Psoas muscle (tissue), 7 donors: ENCODE measurements at regions not wholly inside any gene's neighbourhood (a gene's known extent, or its start where the extent isn't known, plus 50 kb on each side); places are given as distances from the start of the nearest gene placed in this dataset.
"Not testable (repeated sequence)": the region's sequence is repeated elsewhere in the genome, so short reads cannot be mapped to it uniquely, and the experiment has no call there.

ENCODE experiments used
- ATAC-seq, 4 donors: fragments of 200-7000 bp; cut with Tn5 transposase; one replicate each; pipeline ENCODE4 v1.9.1; 2020; ENCODE audit warnings: moderate library complexity in 3 of 4, mild to moderate bottlenecking in 2 of 4
- DNase-seq, 2 donors: peaks; one replicate each; pipeline ENCODE4 v3.0.0-alpha.2; 2020
- H3K27ac ChIP-seq: fragments of 200-600 bp; one replicate; pipeline ENCODE4 v1.8.0; 2022
- H3K27me3 ChIP-seq, 3 donors: fragments of 200-600 bp in 1 of 3; one replicate each; pipeline versions ENCODE4 v1.6.1 to v1.8.0; 2013 to 2022; ENCODE audit warnings: low read length in 2 of 3, mild to moderate bottlenecking in 2 of 3, moderate library complexity in 1 of 3; ENCODE audit not compliant: insufficient read depth in 3 of 3
- H3K36me3 ChIP-seq, 2 donors: fragments of 200-600 bp in 1 of 2; one replicate each; pipeline versions ENCODE4 v1.6.1 to v1.8.0; 2013 to 2022; ENCODE audit warnings: low read depth in 1 of 2, mild to moderate bottlenecking in 1 of 2, moderate library complexity in 1 of 2; ENCODE audit not compliant: insufficient read depth in 1 of 2
- H3K4me1 ChIP-seq: fragments of 200-600 bp; one replicate; pipeline ENCODE4 v1.8.0; 2022
- H3K4me3 ChIP-seq: fragments of 200-600 bp; one replicate; pipeline ENCODE4 v1.8.0; 2022; ENCODE audit warnings: mild to moderate bottlenecking
- H3K9me3 ChIP-seq: fragments of 200-600 bp; one replicate; pipeline ENCODE4 v1.8.0; 2022
- CTCF ChIP-seq: fragments of 200-600 bp; IDR thresholded peaks from one replicate; pipeline ENCODE4 v1.8.0; 2022; ENCODE audit warnings: antibody characterized with exemption
- WGBS, 3 donors: extraction: QIAGEN DNeasy Blood & Tissue Kit; methylation state at CpG; one replicate each; pipeline versions ENCODE4 v1.1.6 to v1.1.7; 2013; 5-methylcytosine and 5-hydroxymethylcytosine counted together
- intact Hi-C, 2 donors: fragments of 100-400 bp; cut with DNase I; formaldehyde crosslinking; loops; one replicate each; pipeline versions ENCODE4 v1.11.0 to v1.14.2; 2022
- donor health status: healthy with polysubstance abuse.
- donor health status: DM: no; HTN: no; CAD: no; lungs with moderate emphysema.
- donor health status: Bipolar disorder and iron deficiency.
- donor health status: healthy.
- donor health status: DM: yes; HTN: yes; CAD: no.
- donor health status: DM: no; HTN: no; CAD: no.
- donor health status: DM: yes; HTN: yes; CAD: no.

GRCh38 chr7:156014808-156015207 is 202.5 kb upstream of the SHH start:
- Histone ChIP-seq H3K27ac (no peak overlapping the region), H3K9me3 (peaks cover 11% of the 10 kb centered on the region), H3K27me3 (no peaks in the 10 kb centered on the region), H3K36me3 (no peaks in the 10 kb centered on the region), H3K4me1 (no peaks in the 10 kb centered on the region), H3K4me3 (no peak overlapping the region)
- ATAC-seq, result no peak
- WGBS, 3 donors, result 78 to 89% (median 84%) methylated on average over 2 of the region's 2 CpGs
- no peak for TF ChIP-seq CTCF
- no peak for DNase-seq
- intact Hi-C loops, result no loop called here

GRCh38 chr7:156014201-156014600 is 201.9 kb upstream of the SHH start:
- H3K4me3 ChIP-seq, result no peak overlapping the region
- intact Hi-C loops, result no loop called here
- H3K27me3 ChIP-seq, result no peaks in the 10 kb centered on the region
- no peaks in the 10 kb centered on the region for H3K4me1 ChIP-seq
- H3K9me3 ChIP-seq, result peaks cover 6% of the 10 kb centered on the region
- H3K27ac ChIP-seq, result no peak overlapping the region
- ATAC-seq (no peak), DNase-seq (no peak)
- no peaks in the 10 kb centered on the region for H3K36me3 ChIP-seq
- no peak for TF ChIP-seq CTCF

GRCh38 chr7:156012412-156012811 is 200.1 kb upstream of the SHH start:
- TF ChIP-seq CTCF, result no peak
- Histone ChIP-seq H3K36me3 (no peaks in the 10 kb centered on the region), H3K27ac (no peak overlapping the region), H3K4me1 (no peaks in the 10 kb centered on the region), H3K9me3 (peaks cover 6% of the 10 kb centered on the region), H3K4me3 (no peak overlapping the region), H3K27me3 (no peaks in the 10 kb centered on the region)
- DNase-seq, result no peak
- no peak for ATAC-seq
- intact Hi-C loops, result no loop called here
- WGBS, 3 donors, result 88 to 91% (median 90%) methylated on average over 3 of the region's 3 CpGs

GRCh38 chr7:156009569-156009968 is 197.3 kb upstream of the SHH start:
- 58 to 76% (median 74%) methylated on average over 1 of the region's 1 CpG for WGBS, 3 donors
- DNase-seq (no peak), ATAC-seq (no peak)
- intact Hi-C loops, result no loop called here
- H3K36me3 ChIP-seq, result no peaks in the 10 kb centered on the region
- no peak overlapping the region for H3K4me3 ChIP-seq
- TF ChIP-seq CTCF, result no peak
- H3K27ac ChIP-seq, result no peak overlapping the region
- H3K9me3 ChIP-seq, result peaks cover 6% of the 10 kb centered on the region
- H3K27me3 ChIP-seq, result no peaks in the 10 kb centered on the region
- no peaks in the 10 kb centered on the region for H3K4me1 ChIP-seq

GRCh38 chr7:156006876-156007275 is 194.6 kb upstream of the SHH start:
- H3K27ac ChIP-seq, ATAC-seq, DNase-seq, H3K4me3 ChIP-seq, H3K9me3 ChIP-seq, intact Hi-C loops, H3K27me3 ChIP-seq, H3K4me1 ChIP-seq, H3K36me3 ChIP-seq: not testable (repeated sequence)
- WGBS, 3 donors, result 92 to 95% (median 94%) methylated on average over 11 of the region's 11 CpGs
